ENCODE measurements at regions not wholly inside any gene's neighbourhood (a gene's known extent, or its start where the extent isn't known, plus 50 kb on each side); places are given as distances from the start of the nearest gene placed in this dataset.

- no peak overlapping the region for H3K27ac ChIP-seq
- DNase-seq, result no peak
- H3K9me3 ChIP-seq (replicated peaks in 1 of 3), result no peaks in the 10 kb centered on the region
- H3K36me3 ChIP-seq (replicated peaks in 1 of 2), result no peaks in the 10 kb centered on the region
- no peaks in the 10 kb centered on the region for H3K4me1 ChIP-seq (replicated peaks in 1 of 2)
- no peaks in the 10 kb centered on the region for H3K27me3 ChIP-seq
- intact Hi-C loops (cut with DNase I), result no loop called here
- TF ChIP-seq CTCF (IDR thresholded peaks at IDR 0.05), result no peak
- TF ChIP-seq POLR2A (IDR thresholded peaks at IDR 0.05), result no peak
- H3K4me3 ChIP-seq, result no peak overlapping the region
- WGBS, 4 donors, result 56 to 83% (median 75%) methylated on average over 3 of the region's 3 CpGs
Observed at GRCh38 chr14:51491776-51492175, 159.9 kb upstream of the FRMD6 start.

GRCh38 chr14:51495319-51495718 lies 156.4 kb upstream of the FRMD6 start:
- Histone ChIP-seq H3K4me1 (replicated peaks in 1 of 2) (peaks cover 0 to 4% of the 10 kb centered on the region in 2 donors), H3K27me3 (no peaks in the 10 kb centered on the region), H3K4me3 (no peak overlapping the region), H3K36me3 (replicated peaks in 1 of 2) (no peaks in the 10 kb centered on the region), H3K27ac (no peak overlapping the region), H3K9me3 (replicated peaks in 1 of 3) (no peaks in the 10 kb centered on the region)
- DNase-seq, result no peak
- intact Hi-C loops (cut with DNase I), result no loop called here
- no peak for TF ChIP-seq POLR2A (IDR thresholded peaks at IDR 0.05)
- no peak for TF ChIP-seq CTCF (IDR thresholded peaks at IDR 0.05)
- WGBS, 4 donors, result 83 to 96% (median 86%) methylated on average over 2 of the region's 2 CpGs

- DNase-seq, result peak in 3 of 7 donors; percentile 21 to 29 (median 27)
- Histone ChIP-seq H3K27me3 (no peaks in the 10 kb centered on the region), H3K9me3 (replicated peaks in 1 of 3) (no peaks in the 10 kb centered on the region), H3K4me1 (replicated peaks in 1 of 2) (peaks cover 0 to 4% of the 10 kb centered on the region in 2 donors), H3K27ac (no peak overlapping the region), H3K36me3 (replicated peaks in 1 of 2) (no peaks in the 10 kb centered on the region), H3K4me3 (no peak overlapping the region)
- intact Hi-C loops (cut with DNase I), result no loop called here
- TF ChIP-seq POLR2A (IDR thresholded peaks at IDR 0.05), result no peak
- no peak for TF ChIP-seq CTCF (IDR thresholded peaks at IDR 0.05)
- 86 to 92% (median 90%) methylated on average over 10 of the region's 10 CpGs for WGBS, 4 donors
Observed at GRCh38 chr14:51498411-51499227, 153.1 kb upstream of the FRMD6 start.

GRCh38 chr14:51500776-51501175 lies 150.9 kb upstream of the FRMD6 start:
- no peak for DNase-seq
- no peak for TF ChIP-seq POLR2A (IDR thresholded peaks at IDR 0.05)
- no peak for TF ChIP-seq CTCF (IDR thresholded peaks at IDR 0.05)
- H3K4me1 ChIP-seq (replicated peaks in 1 of 2), result peaks cover 0 to 4% of the 10 kb centered on the region in 2 donors
- H3K9me3 ChIP-seq (replicated peaks in 1 of 3), result no peaks in the 10 kb centered on the region
- H3K27ac ChIP-seq, result no peak overlapping the region
- no peaks in the 10 kb centered on the region for H3K27me3 ChIP-seq
- WGBS, 4 donors, result 33 to 44% (median 40%) methylated on average over 1 of the region's 1 CpG
- intact Hi-C loops (cut with DNase I), result no loop called here
- no peak overlapping the region for H3K4me3 ChIP-seq
- H3K36me3 ChIP-seq (replicated peaks in 1 of 2), result no peaks in the 10 kb centered on the region

Measured in adrenal gland (tissue), 9 donors.